Left ventricle myocardium superior (tissue), 1 donor: ENCODE measurements at regions not wholly inside any gene's neighbourhood (a gene's known extent, or its start where the extent isn't known, plus 50 kb on each side); places are given as distances from the start of the nearest gene placed in this dataset.

Experiments used
- ATAC-seq: fragments of 200-7000 bp; cut with Tn5 transposase; one replicate; pipeline ENCODE4 v1.9.1; 2020; ENCODE audit warnings: mild to moderate bottlenecking, moderate library complexity
- DNase-seq: peaks from one replicate; pipeline ENCODE4 v3.0.0-alpha.2; 2020
- intact Hi-C: fragments of 100-400 bp; cut with micrococcal nuclease; formaldehyde crosslinking; loops from one replicate; pipeline ENCODE4 v1.11.0; 2022
- donor health status: DM: no; HTN: yes; CAD: no; lungs with severe emphysema.

DNA sequence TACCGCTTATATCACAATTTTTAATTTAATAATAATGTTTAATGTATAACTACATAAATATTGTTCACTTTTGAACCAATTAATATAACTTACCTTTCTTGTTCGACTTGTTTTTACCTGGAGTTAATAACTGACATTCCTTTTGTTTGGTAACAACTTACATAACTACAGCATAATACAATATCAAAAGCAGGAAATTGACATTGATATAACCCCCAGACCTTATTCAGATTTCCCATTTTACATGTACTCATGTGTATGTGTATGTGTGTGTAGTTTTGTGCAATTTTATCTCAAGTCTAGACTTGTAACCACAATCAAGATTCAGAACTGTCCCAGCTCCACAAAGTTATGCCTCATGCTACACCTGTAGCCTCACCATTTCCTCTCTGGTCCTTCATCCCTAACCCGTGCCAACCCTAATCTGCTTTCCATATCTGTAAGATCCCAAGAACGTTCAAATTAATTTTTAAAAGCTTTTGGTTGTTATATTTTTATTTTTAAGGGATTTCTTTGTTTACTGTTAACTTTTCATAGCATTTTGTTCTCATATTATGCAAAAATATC lies 190.6 kb downstream of the MANEA start:
- ATAC-seq = no peak
- no peak for DNase-seq
- intact Hi-C loops = no loop called here

DNA sequence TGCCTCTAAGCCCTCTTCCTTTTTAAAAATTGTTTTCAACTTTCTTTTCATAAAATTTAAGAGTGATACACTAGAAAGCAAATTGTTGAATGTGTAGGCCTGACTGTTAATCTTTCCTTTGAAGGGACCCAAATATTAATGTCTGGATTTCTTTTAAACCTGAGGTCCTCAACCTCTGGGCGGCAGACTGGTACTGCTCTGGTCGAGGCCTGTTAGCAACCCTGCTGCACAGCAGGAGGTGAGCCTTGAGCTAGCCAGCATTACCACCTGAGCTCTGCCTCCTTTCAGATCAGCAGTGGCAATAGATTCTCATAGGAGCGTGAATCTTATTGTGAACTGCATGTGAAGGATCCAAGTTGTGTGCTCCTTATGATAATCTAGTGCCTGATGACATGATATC lies 191.2 kb downstream of the MANEA start:
- no peak for DNase-seq
- intact Hi-C loops = no loop called here
- no peak for ATAC-seq

DNA sequence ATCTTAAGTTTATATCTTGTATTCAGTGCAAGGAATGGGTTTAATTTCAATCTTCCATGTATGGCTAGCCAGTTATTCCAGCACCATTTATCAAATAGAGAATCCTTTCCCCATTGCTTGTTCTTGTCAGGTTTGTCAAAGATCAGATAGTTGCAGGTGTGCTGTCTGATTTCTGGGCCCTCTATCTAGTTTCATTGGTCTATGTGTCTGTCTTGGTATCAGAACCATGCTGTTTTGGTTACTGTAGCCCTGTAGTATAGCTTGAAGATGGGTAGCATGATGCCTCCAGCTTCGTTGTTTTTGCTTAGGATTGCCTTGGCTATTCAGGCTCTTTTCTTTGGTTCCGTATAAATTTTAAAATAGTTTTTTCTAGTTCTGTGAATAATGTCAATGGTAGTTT lies 200.0 kb downstream of the MANEA start:
- ATAC-seq (no peak), DNase-seq (no peak)
- intact Hi-C loops = no loop called here

DNA sequence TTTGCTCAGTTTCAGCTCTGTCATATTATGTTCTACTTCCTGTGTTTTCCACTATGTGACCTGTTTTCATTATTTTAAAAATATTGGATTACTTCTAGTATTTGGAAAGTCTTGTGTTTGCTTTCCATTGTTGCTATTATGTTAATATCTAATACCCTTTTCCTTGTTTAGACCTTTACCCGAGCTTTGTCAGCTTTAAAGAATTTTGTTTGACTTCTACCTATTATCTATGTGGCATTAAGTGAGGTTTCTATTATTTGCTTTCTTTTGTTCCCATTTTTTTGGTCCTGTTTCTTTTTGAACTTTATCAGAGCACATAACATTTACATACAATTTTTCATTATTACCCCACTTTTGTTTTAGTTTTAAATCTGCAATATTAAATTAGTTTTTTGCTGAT lies 202.7 kb downstream of the MANEA start:
- intact Hi-C loops = no loop called here
- DNase-seq = no peak
- ATAC-seq = no peak

DNA sequence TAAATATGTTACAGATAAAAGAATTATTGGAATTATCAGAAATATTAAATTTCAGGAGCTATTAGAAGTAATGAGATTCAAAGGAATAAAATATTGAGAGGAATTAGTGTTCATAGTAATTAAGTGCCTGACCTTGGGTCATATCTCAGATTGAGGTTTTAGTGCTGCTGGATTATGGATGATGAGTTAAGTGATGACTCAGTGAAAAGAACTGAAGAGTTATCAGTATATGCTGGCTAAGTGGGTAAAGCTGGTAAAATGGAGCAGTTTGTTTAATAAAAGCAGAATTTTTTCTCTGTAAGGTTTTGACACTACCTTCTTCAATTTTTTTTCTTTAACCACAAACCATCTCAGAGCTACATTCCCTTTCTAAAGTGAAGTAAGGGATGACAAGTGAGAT lies 206.7 kb downstream of the MANEA start:
- DNase-seq (no peak), ATAC-seq (no peak)
- intact Hi-C loops = no loop called here

DNA sequence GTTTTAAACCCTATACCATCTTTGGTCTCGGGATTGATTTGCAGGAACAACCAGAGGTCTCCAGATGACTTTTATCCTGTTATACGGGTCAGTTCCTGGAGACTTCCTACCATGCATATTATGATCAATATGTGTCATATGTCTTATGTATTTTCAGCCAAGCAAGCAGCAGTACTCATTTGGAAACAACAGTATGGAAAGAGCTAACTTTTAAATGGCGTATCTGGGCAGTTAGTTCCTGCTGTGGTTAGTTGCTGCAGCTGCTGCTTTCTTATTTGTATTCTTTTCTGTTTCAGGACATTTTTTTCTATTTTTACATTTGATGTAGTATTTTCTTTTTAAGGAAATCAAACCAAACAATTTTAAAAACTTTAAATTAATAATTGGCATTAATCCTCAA lies 207.5 kb downstream of the MANEA start:
- intact Hi-C loops = no loop called here
- DNase-seq (no peak), ATAC-seq (no peak)

DNA sequence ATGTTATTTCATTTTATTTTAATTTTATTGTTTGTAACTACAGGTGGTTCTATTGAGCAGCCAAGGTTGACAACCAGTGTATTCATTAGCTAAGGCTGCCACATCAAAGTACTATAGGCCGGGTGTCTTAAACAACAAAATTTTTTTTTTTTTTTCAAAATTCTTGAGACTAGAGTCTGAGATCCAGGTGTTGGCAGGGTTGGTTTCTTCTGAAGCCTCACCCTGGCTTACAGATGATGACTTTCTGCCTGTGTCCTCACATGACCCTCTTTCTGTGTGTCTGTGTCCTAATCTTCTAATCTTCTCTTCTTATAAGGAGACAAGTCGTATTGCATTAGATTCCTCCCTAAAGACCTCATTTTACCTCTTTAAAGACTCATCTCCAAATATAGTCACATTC lies 208.4 kb downstream of the MANEA start:
- ATAC-seq (no peak), DNase-seq (no peak)
- intact Hi-C loops = no loop called here

DNA sequence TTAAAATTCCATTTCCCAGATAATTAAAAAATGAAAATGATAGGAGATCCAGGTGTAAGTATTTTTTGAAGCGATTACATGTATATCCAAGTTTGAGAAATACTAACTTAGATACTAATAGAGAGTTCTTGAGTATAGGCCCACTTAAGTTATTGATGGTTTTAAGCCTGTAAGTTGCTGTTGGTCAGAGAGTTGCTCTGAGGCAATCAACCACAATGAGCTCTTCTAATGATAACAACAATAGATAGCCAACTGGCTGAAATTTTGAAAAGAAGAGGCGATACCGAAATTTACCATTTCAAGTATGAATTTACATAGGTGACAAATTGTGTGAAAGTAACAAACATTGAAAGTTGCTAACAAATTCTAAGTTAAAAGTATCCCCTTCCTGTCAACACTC lies 209.5 kb downstream of the MANEA start:
- intact Hi-C loops = no loop called here
- DNase-seq = no peak
- no peak for ATAC-seq

DNA sequence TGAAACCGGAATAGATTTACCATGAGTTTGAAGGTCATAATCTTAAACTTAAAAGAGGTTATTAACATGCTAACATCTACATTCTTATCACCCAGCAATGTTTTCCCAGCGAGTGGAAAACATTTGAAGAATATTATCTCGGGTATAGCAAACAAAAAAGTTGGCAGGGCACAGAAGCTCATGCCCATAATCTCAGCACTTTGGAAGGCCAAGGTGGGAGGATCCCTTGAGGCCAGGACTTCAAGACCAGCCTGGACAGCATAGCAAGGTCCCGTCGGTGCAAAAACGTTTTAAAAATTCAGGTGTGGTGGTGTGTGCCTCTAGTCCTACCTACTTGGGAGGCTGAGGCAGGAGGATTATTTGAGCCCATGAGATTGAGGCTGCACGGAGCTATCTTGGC lies 213.5 kb downstream of the MANEA start:
- DNase-seq (no peak), ATAC-seq (no peak)
- intact Hi-C loops = no loop called here

DNA sequence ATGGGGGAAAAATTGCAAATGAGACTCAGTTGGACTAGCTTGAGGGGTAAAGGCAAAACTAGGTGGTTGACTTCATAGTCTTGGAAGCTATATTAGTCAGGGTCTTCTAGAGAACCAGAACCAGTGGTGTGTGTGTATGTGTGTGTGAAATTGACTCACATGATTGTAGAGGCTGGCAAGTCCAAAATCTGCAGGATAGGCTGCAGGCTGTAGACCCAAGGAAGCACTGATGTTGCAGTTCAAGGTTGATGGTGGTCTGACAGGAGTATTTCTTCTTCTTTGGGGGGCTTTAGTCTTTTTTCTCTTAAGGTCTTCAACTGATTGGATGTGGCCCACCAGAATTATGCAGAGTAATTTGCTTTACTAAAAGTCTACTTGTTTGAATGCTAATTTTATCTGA lies 217.4 kb downstream of the MANEA start:
- no peak for ATAC-seq
- intact Hi-C loops = no loop called here

DNA sequence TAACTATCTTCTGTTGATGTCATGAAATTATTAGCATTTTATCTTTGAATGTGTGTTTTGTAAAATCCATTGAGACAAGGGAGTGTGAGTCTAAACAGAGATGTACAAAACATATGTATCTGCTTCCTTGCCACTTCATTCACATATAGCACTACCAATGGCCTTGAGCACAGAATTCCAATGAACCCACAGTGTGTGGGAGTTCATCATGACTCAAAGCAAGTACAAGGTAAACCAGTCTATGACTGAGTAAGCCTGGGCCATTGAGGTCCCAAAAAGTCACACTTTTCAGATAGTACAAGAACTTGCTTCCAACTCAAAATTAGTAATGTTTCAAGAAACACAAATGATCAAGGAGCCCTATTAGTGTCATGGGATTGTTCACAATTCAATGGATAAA lies 218.6 kb downstream of the MANEA start:
- intact Hi-C loops = no loop called here
- DNase-seq = no peak
- no peak for ATAC-seq

More for the DNA sequence above, 217.4 kb downstream of the MANEA start:
- DNase-seq = no peak

DNA sequence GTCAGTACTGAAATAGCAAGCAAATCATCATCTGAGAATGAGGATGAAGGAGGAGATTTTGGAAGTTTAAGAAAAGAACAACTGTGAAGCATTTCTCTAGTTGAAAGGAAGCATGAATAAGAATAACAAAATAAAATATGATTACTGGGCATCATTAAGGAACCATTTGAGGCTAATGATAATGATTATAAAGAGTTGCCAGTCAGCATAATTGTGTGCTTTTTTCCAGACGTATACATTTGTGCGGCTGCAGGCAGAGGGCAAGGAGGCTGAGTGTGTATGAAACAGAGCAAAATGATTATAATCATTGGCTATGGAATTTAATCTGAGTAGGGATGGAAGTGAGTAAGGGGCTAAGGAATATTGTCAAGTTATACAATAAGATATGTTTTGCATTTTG lies 218.7 kb upstream of the FUT9 start:
- ATAC-seq (no peak), DNase-seq (no peak)
- intact Hi-C loops = no loop called here

DNA sequence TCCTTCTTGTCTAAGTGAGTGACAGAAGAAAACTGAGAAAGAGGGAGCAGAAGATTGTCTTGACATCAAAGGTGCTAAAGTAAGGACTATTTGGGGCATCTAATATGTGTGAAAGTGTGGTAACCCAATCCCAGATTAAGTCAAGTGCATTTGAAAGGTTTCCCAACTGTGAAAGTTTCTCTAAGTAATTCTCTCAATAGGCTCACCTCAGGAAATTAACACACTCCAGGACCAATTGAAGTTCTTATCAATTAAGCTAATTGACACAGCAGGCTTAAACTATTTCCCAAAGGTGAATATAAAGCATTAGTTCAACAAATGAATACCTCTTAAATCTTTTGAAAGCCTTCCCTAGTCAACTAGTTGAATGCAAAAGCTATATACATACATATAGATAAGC lies 212.8 kb upstream of the FUT9 start:
- DNase-seq (no peak), ATAC-seq (no peak)
- intact Hi-C loops = no loop called here

DNA sequence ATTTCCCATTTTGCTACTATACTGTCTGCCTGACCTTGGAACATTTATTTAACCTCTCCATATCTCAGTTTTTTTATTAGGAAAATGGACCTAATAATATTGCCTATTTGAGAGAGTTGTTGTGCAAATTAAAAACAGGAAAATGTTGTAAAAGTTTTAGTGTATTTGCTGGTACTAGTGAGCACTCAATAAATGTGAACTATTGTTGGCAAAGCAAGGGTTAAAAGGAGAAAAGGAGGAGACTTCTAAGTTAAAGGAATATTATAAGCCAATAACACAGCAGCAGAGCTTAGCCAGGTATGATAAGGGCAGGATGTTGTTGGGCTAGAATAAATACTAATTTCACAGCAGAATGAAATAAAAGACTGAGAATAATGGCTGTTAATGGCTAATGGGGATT lies 211.9 kb upstream of the FUT9 start:
- ATAC-seq (no peak), DNase-seq (no peak)
- intact Hi-C loops = no loop called here

DNA sequence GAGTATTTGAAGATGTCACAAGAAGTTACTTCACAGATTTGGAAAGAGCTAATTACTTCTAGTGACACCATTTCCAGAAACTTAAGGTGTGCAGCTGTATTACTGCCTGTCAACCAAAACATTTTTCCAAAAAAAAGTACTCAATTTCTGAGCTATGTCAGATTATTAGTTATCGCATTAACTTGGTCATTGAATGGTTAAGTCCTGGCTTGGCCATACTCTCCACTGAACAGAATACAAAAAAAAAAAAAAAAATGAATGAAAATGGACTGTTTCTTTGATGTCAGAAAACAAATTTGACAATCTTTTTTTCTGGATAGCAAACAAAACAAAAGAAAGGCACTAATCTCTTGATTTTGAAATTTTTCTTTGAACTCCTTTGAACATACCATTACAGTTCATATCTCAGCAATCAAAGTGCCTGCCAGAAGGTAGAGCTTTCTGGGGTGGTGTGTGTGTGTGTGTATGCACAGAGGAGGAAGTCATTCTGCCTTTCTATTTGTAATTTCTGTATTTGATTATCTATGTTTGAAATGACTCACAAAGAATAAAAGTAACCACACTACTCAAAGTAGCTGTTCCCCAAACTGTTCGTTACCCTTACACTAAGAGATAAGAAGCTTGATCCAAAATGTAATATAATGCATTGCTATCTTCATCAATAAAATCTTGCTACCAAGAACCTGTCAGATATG lies 210.8 kb upstream of the FUT9 start:
- no peak for ATAC-seq
- no peak for DNase-seq
- intact Hi-C loops = no loop called here

DNA sequence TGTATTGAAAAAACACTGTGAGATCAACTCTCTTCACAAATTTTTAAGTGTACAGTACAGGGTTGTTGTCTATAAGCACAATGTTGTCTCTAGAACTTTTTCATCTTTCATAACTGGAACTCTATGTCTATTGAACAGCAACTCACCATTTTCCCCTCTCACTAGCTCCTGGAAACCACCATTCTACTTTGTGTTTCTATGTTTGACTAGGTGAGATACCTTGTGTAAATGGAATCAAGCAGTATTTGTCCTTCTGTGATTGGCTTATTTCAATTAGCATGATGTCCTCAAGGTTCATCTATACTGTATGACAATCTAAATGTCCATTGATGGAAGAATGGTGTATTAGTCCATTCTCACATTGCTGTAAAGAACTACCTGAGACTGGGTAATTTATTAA lies 210.1 kb upstream of the FUT9 start:
- DNase-seq (no peak), ATAC-seq (no peak)
- intact Hi-C loops = no loop called here

DNA sequence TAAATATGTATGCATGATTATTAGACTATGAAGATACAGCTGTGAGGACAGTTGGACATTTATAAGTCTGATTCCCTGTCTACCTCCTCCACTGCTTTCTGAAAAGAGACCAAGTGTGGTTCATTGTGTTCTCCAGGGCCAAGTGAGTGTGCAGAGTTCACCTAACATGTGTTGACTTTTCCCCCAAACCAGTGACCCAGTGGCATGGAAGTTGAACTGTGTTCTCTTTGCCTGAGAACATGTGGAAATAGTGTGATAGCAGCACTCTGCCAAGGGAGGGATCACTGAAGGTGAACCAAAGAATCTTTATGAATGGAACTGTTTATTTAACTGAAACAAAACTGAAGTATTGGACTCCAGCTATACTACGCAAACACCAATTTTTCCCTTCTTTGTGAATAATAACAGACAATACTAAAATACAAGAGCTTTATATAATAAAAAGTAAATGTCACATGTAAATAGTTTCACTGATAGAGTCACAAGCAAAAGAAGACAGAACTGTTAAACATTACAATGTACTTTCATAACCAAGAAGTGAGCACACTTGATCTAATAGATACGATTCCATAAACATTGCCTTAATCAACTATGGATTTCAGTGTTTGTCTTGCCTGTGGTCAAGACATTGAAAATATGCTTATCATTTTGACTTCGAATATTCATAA lies 200.3 kb upstream of the FUT9 start:
- DNase-seq (no peak), ATAC-seq (no peak)
- intact Hi-C loops = no loop called here

DNA sequence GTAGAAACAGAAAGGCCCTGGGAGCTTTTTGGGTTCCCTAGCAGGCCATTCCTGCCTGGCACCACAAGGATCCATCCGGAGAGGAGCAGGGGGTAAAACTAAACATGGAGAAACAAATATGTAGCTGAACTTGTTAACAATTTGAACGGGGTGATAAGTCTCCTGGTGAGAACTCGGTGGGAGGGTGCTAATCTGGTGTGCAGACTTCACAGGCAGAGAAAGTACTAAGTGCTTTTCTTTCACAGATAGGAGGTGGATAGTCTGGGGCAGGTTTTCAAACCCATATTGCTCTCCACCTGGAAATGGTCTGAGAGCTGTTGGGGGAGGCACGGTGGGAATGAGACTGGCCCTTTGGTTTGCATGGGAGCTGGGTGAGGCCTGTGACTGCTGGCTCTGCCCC lies 196.3 kb upstream of the FUT9 start:
- no peak for ATAC-seq
- DNase-seq = no peak
- intact Hi-C loops = no loop called here

DNA sequence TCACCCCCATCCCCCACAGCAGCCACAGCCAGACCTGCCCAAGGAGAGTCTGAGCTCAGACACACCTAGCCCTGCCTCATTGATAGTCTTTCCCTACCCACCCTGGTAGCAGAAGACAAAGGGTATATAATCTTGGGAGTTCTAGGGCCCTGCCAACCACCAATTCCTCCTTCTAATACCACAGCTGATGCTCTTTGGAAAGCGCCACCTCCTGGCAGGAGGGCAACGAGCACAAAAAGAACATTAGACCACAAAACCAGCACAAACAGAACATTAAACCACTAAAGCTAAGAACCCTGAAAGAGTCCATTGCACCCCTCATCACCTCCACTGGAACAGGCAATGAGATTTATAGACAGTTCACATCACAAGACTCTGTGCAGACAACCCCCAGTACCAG lies 195.8 kb upstream of the FUT9 start:
- intact Hi-C loops = no loop called here
- DNase-seq = no peak
- ATAC-seq = no peak

DNA sequence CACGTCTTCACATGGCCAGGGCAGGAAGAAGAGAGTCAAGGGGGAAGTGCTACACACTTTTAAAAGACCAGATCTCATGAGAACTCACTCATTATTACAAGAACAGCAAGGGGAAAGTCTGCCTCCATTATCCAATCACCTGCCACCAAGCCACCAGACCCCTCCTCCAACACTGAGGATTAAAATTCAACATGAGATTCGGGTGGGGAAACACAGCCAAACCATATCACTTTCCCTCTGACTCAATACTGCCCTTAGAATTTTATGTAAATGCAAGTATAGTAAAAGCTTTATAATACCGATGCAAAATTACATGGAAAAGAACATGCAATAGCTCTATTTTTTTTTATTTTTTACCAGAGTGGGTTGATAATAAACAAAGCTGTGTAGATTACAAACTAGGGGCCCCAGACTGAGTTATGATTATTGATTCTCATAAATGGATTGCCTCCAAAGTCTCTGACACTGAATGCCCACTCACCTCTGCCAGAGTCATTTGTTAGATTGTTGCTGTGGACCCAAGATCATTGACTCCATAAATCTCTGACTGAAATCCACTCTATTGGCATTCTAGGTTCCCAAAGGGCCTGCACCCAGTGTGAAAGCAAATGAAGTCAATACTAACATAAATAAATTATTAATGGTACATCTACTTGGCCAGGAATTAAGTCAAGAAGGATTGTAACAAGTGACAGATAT lies 184.8 kb upstream of the FUT9 start:
- DNase-seq = no peak
- no peak for ATAC-seq
- intact Hi-C loops = no loop called here

DNA sequence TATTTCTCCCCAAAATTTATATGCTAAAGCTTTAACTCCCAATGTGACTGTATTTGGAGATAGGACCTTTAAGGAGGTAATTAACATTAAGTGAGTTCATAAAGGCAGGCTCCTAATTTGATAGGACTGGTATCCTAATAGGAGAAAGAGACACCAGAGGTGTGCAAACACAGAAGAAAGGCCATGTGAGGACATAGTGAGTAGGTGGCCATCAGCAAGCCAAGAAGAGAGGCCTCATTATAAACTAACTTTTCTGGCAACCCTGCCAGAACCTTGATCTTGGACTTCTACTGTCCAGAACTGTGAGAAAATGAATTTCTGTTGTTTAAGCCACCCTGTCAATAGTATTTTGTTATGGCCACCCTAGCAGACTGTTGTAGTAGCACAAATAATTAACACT lies 177.9 kb upstream of the FUT9 start:
- DNase-seq = no peak
- ATAC-seq = no peak
- intact Hi-C loops = no loop called here
